GM12865 (cell line): ENCODE measurements at regions not wholly inside any gene's neighbourhood (a gene's known extent, or its start where the extent isn't known, plus 50 kb on each side); places are given as distances from the start of the nearest gene placed in this dataset.

Experiments
- DNase-seq: peaks from one replicate; pipeline ENCODE4 v3.0.0; 2010; ENCODE audit warnings: low read depth
- H3K4me3 ChIP-seq: 2 replicates; pipeline ENCODE4 v1.5.1; 2011; ENCODE audit warnings: mild to moderate bottlenecking, low read depth, low read length, control low read depth
- TF ChIP-seq, protein P1 (sequence below): IDR thresholded peaks from 2 replicates; pipeline ENCODE4 v1.5.1; 2011; ENCODE audit warnings: low read length, control low read depth, low read depth, inconsistent platforms; ENCODE audit not compliant: insufficient read depth; ENCODE audit errors: missing control alignments

GRCh38 chr6:143596866-143597265 lies 80.9 kb upstream of the PHACTR2 start:
- TF ChIP-seq, protein P1, sequence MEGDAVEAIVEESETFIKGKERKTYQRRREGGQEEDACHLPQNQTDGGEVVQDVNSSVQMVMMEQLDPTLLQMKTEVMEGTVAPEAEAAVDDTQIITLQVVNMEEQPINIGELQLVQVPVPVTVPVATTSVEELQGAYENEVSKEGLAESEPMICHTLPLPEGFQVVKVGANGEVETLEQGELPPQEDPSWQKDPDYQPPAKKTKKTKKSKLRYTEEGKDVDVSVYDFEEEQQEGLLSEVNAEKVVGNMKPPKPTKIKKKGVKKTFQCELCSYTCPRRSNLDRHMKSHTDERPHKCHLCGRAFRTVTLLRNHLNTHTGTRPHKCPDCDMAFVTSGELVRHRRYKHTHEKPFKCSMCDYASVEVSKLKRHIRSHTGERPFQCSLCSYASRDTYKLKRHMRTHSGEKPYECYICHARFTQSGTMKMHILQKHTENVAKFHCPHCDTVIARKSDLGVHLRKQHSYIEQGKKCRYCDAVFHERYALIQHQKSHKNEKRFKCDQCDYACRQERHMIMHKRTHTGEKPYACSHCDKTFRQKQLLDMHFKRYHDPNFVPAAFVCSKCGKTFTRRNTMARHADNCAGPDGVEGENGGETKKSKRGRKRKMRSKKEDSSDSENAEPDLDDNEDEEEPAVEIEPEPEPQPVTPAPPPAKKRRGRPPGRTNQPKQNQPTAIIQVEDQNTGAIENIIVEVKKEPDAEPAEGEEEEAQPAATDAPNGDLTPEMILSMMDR: no peak
- H3K4me3 ChIP-seq: no peak overlapping the region
- no peak for DNase-seq

GRCh38 chr6:143595251-143596036 lies 82.3 kb upstream of the PHACTR2 start:
- DNase-seq: no peak
- TF ChIP-seq, protein P1: no peak
- no peak overlapping the region for H3K4me3 ChIP-seq

- no peak for DNase-seq
- TF ChIP-seq, protein P1: no peak
- no peak overlapping the region for H3K4me3 ChIP-seq
These were observed 83.1 kb upstream of the PHACTR2 start for GRCh38 chr6:143594647-143595046.

GRCh38 chr6:143592335-143592734 lies 80.8 kb upstream of the FUCA2 start:
- no peak for DNase-seq
- TF ChIP-seq, protein P1: peak; percentile 21
- H3K4me3 ChIP-seq: no peak overlapping the region

- TF ChIP-seq, protein P1: no peak
- no peak for DNase-seq
- H3K4me3 ChIP-seq: no peak overlapping the region
These were observed 79.9 kb upstream of the FUCA2 start for GRCh38 chr6:143591441-143591840.

DNA sequence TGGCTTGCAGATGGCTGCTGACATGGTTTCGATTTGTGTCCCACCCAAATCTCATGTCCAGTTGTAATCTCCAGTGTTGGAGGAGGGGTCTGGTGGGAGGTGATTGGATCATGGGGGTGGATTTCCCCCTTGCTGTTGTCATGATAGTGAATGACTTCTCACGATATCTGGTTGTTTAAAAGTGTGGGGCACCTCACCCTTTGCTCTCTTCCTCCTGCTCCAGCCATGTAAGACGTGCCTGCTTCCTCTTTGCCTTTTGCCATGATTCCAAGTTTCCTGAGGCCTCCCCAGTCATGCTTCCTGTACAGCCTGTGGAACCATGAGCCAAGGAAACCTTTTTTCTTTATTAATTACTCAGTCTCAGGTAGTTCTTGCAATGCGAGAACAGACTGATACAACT lies 77.6 kb upstream of the FUCA2 start:
- DNase-seq: no peak
- TF ChIP-seq, protein P1: no peak
- H3K4me3 ChIP-seq: no peak overlapping the region

- TF ChIP-seq, protein P1: no peak
- H3K4me3 ChIP-seq: no peak overlapping the region
- no peak for DNase-seq
These were observed 75.0 kb upstream of the FUCA2 start for GRCh38 chr6:143586557-143586956.
